Prostate gland (tissue), 2 donors: ENCODE measurements at regions not wholly inside any gene's neighbourhood (a gene's known extent, or its start where the extent isn't known, plus 50 kb on each side); places are given as distances from the start of the nearest gene placed in this dataset.

Source experiments
- POLR2A ChIP-seq: fragments of 450-650 bp; IDR thresholded peaks from one replicate; pipeline ENCODE4 v1.6.1; 2016; ENCODE audit warnings: antibody characterized with exemption, mild to moderate bottlenecking
- POLR2AphosphoS5 ChIP-seq: sonication (generic); formaldehyde crosslinking; IDR thresholded peaks from one replicate; pipeline ENCODE4 v1.6.1; 2017; ENCODE audit warnings: antibody characterized with exemption
- TF ChIP-seq, protein P1 (sequence below), 4 experiments: fragments of 200-600 bp in 2 of 4; fragments of 450-650 bp in 2 of 4; sonication (generic) in 2 of 4; IDR thresholded peaks; 1 replicate in 3 of 4; 2 replicates in 1 of 4; pipeline ENCODE4 v1.5.1; 2016 to 2019; ENCODE audit warnings: antibody characterized with exemption in 4 of 4, mild to moderate bottlenecking in 2 of 4, moderate library complexity in 2 of 4

DNA sequence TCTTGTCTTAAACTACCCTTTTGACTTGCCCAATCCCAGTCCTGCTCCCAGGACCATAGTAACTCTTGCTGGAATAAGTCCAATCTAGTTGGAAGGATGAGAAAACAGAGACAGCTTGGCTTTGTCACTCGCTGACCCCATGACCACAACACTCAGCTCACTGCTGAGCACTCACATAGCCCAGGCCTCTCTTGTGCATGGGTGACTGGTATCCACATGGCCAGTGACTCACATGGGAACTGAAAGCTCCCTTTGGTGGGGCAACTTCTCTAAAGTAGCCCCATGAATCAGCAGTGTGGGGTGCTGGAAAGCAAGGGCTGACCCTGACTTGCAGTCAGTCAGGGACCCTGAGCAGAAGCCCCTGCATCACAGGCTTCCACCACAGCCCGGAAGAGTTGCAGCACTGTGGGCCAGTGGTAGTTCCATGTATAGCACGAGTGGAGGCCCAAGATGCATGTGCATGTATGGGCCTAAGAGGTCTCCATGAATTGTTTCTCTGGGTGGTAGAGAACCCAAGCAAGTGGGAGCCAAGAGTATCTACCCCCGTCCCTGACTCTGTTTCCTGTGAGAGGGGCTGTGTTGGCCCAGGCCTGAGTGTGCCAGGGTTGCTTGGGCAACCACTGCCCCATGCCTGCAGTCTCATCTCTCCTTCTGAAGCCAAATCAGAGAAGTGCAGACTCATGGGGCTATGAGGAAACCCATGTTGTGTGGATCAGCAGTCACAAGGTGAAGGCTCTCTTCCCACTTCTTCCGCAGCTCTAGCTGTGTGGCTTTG lies 62.1 kb upstream of the XCR1 start:
- TF ChIP-seq, protein P1, sequence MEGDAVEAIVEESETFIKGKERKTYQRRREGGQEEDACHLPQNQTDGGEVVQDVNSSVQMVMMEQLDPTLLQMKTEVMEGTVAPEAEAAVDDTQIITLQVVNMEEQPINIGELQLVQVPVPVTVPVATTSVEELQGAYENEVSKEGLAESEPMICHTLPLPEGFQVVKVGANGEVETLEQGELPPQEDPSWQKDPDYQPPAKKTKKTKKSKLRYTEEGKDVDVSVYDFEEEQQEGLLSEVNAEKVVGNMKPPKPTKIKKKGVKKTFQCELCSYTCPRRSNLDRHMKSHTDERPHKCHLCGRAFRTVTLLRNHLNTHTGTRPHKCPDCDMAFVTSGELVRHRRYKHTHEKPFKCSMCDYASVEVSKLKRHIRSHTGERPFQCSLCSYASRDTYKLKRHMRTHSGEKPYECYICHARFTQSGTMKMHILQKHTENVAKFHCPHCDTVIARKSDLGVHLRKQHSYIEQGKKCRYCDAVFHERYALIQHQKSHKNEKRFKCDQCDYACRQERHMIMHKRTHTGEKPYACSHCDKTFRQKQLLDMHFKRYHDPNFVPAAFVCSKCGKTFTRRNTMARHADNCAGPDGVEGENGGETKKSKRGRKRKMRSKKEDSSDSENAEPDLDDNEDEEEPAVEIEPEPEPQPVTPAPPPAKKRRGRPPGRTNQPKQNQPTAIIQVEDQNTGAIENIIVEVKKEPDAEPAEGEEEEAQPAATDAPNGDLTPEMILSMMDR (IDR thresholded peaks at IDR 0.05): no peak
- no peak for TF ChIP-seq POLR2A
- no peak for TF ChIP-seq POLR2AphosphoS5
